Fibroblast of upper back skin (primary cell): ENCODE measurements at regions not wholly inside any gene's neighbourhood (a gene's known extent, or its start where the extent isn't known, plus 50 kb on each side); places are given as distances from the start of the nearest gene placed in this dataset.

Experiments
- DNase-seq: peaks from one replicate; pipeline ENCODE4 v3.0.0-alpha.2; 2013

GRCh38 chr7:25559581-25560367 lies 331.5 kb upstream of the NPVF start:
- DNase-seq: peak; percentile 14

DNA sequence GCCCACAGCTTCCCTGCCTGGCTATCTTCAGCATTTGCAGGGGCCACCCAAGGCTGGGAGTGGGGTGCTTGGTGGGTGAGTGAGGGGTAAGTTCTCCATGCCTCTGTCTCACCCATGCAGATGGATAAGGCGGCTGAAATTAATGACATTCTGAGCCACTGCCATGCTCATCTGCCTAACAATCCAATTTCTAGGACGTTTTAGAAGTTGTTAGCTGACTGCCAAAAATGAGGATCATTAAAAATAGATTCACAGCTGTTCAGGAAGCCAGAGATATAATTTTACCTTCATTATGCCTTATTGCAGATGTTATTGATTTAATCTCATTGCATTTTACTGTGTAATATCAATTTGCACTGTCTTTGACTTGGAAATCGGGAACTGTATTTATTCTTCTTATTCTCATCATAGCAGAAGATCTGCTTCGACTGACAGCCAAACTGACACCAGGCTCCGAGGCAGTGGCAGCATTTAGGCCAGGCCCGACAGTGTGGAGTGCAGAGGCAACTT lies 334.4 kb upstream of the NPVF start:
- no peak for DNase-seq

DNA sequence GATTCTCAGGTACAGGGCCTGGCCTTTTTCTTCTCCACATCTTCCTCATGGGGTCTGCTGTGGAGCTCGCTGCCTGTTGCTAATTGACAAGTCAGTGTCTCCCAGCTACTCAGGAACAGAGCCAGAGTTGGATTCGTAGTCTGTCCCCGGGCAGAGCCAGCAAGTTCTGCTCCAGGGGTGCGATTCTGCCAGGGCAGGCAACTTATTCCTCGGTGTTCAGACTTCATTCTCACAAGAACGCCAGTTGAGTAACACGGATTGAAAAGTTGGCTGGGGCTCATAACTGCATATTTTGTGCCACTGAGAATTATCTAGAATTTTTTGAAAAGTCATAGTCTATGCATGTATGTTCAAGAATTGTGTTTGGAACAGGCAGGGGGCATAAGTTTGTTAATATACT lies 336.7 kb upstream of the NPVF start:
- no peak for DNase-seq

GRCh38 chr7:25565949-25566348 lies 337.7 kb upstream of the NPVF start:
- peak; percentile 67 for DNase-seq

DNA sequence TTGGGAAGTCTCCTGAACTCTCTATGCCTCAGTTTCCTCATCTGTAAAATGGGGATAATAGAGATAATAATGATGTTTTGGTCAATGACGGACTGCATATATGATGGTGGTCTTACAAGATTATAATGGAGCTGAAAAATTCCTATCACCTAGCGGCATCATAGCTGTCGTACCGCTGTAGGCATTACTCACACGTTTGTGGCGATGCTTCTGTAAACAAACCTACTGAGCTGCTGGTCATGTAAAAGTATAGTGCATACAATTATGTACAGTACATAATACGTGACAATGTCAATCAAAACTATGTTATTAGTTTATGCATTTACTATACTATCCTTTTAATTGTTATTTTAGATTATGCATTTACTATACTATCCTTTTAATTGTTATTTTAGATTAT lies 339.1 kb upstream of the NPVF start:
- DNase-seq: no peak

DNA sequence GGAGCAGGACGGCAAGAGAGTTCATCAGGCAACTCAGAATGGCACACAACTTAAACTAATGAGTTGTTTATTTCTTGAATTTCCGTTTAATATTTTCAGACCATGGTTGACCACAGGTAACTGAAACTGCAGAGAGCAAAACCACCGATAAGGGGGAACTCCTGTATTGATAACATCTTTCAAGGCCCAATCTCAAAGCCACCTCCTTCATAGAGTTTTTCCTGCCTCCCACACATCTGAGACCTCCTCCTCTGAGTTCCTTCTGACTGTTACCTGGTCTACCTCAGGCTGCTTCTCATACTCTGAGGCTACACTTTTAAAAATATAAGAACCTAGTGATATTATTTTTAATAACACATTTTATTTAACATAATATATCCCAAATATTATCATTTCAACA lies 341.5 kb upstream of the NPVF start:
- DNase-seq: no peak

- DNase-seq: no peak
These were observed 344.1 kb upstream of the NPVF start for GRCh38 chr7:25572423-25572822.

DNA sequence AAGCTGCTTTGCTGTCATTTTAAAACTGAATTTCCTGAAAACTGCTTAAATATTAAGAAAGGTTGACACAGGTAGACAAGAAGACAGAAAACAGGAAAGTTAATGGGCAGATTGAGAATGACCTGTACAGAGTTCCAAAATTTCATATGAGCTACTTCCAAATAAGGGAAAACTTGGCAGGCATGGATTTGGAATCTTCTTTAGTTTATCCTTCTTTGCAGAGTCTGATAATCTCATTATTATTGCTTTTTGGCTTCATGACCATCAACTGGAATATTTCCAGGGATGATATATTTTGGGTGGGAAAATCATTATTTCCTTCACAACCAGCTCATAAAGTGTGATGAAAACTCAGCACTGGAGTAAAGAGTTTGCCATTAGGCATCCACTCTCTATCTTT lies 346.5 kb upstream of the NPVF start:
- no peak for DNase-seq

DNA sequence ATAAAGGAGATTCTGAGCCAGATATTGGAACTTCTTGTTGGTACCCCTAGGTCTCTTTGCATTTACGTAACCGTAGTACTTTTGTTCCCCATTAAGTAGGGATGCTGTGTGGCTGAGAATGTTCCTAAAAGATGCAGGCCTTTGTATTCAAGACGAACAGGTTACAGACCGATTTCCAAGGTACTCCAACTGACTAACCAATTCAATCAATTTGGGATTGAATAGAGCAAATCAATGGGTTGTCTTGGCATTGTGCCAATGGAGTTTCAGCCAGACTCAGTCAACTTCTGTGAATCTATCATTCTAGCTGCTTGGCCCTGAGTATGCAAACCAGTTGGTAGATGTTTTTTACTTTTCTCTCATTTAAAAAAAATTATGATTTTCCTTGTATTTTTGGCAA lies 347.3 kb upstream of the NPVF start:
- no peak for DNase-seq

DNA sequence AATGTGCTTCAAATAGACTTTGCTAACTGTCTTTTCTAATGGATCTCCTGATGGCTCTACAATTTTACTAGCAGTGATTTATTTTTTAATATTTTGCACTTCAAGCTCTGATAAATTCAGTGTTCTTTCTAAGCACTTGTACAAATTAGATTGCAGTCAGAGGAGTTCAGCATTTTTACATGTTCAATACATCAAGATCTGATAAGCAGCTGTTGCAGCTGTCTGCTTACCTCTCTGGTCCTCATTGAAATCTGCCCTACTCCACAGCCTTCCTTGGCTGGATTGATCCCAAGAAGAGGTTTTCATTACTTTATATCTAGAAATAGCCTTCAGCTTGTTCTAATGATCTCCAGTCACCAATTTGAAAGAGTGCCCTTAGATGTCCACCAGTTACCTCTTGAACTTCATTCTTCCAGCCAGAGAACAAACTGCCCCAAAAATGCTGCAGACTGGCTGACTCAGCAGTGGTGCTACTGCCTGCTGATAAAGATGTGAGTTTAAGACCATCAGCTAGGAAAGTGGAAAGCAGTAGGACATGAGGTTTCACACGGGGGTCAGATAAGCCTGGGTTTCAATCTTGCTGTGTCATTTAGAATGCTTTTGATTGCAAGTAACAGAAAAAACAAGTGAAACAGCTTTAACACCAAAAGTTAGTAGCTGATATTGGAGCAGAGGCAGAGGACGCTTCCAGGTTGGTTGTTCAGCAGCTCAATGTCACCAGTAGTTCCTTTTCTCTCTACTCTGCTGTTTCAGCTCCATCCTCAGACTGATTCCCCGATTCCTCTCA lies 350.9 kb upstream of the NPVF start:
- DNase-seq: no peak

DNA sequence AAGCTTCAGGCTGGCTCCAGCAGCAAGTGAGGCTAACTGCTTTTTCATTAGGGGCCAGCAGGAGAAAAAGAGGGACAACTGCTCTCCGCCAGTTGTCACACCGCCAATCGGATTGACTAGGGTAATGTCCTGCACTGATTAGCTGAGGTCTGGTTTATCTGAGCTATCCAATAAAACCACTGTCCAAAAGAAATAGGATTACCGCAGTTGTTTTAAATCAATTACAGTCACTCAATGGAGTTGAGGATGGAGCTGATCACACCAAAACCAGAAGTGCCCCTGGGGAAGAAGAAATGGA lies 351.4 kb upstream of the NPVF start:
- DNase-seq: no peak

GRCh38 chr7:25580141-25580540 lies 351.9 kb upstream of the NPVF start:
- DNase-seq: no peak

- DNase-seq: no peak
These were observed 355.3 kb upstream of the NPVF start for GRCh38 chr7:25583621-25584020.

DNA sequence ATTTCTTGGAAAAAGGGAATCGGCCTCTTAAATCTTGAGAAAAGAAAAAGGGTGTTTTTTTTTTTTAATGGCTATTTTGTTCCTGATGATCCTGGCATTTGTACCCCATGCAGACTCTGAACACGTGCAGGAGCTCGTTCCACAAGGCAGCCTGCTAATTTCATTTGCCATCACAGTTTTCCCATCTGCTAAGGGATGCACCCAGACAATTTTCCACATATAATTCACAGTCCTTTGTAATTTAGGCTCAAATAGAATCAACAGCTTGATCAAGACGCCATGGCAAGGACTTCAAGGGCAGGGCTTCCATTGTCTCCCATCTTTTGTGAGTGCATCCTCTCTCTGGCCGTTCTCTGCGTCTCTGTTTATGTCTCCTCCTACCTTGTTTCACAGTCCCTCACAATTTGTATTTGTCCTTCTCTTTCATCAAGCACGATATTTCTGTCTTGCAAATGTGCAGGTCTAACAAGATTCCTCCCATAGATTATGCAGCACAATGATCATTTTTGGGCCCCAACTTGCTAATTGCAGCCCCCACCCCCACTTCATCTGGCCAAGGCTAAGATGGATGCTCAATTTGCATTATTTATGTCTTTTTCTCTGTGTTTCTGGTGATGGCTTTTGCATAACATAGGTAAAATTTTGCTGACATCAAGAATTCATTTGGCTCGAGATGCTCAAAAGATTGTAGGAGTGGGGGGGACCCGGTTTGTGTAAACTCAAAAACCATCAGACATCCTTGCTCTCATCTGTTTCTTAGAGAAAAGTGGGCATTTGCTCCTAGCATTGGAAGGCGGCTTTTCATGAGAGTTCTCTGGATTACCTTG lies 356.0 kb upstream of the NPVF start:
- no peak for DNase-seq

GRCh38 chr7:25586513-25586912 lies 358.2 kb upstream of the NPVF start:
- no peak for DNase-seq

DNA sequence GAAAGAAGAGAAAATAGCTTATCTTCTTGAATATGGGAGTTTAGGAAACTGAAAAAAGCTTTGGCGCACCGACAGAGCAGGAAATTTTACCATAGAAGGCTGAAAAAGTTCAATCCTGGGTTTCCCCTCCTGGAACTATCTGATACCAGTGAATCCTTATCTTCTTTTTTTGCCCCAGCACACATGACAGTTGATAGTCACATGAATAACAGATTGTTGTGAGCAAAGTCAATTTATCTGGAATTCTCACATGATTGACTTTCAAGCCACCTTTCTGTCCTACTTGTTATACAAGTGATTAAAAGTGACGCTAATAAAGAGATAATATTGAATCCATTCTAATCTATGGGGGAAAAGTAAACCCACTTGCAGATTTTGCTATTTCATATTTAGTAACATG lies 365.8 kb upstream of the NPVF start:
- no peak for DNase-seq

DNA sequence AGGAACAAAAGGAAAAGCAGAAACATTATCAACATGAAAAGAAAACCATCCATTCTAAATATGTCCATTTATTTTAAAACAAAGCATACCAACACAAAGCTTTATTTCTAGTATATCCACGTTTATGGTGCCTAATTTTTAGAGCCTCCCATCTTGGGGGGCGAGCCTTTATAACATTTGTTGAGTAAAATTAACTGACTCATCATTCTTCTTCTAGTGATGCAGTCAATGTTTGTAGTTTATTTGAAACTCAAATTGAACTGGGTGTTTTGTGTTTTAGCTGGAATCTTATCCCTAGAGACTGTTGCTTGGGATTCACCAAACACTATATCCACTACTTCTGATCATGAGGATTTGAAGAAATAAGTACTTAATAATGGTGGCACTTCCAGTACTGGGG lies 366.4 kb upstream of the NPVF start:
- no peak for DNase-seq

DNA sequence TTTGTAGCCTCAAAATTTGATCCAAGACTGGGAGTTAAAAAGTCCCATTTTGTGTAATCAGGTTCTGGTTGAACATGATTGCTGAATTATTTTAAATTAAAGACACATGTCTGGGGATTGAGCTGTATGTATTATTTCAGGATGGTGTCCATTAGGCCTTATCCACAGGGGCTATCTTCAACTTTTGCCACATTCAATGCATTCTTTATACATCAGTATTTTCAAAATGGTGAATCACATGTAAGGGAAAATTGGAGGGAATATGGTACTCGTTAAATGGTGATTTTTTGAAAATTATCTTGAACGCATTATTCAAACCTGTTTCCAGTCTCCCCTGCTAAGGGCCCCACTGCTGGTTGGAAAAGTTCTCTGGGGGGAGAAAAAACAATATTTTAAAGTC lies 367.7 kb upstream of the NPVF start:
- no peak for DNase-seq

DNA sequence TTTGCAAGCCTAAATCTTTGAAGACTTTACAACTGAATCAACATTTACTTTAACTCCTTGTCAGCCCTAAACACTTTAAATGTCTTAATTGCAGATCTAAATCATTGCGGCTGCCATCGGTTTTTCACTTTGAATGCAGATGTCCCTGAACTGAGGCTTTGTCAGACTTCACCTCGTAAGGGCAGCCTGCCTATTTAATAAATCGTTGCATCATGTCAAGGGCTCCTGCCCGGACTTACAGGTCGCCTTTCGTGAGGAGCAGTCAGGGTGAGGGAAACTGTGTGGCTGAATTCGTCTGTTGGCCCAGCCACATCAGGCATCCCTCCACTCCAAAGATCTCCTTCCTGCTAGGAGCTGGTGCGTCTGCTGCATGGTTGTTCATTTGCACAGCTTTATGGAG lies 368.2 kb upstream of the NPVF start:
- no peak for DNase-seq

- no peak for DNase-seq
These were observed 369.7 kb upstream of the NPVF start for GRCh38 chr7:25597946-25598345.

DNA sequence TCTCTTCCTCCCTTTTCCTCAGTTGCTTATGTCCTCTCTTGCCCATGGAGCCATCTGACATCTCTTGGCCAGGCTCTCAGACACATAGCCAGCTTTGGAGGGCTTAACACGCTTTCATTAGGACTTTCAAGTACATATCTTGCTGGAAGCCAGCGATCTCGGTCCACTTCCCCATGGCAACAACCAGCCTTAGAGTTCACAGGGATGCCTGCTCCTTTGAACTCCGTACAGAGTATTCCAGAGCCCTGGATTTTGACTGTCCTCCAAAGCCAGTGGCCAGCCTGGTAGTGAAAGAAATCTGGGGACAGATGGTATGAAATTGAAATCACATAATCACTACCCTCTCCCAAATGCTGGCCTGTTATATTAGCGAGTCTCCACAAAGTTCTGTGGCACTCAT lies 370.5 kb upstream of the NPVF start:
- DNase-seq: no peak

GRCh38 chr7:25600262-25600920 lies 372.1 kb upstream of the NPVF start:
- no peak for DNase-seq
